ENCODE measurements at regions not wholly inside any gene's neighbourhood (a gene's known extent, or its start where the extent isn't known, plus 50 kb on each side); places are given as distances from the start of the nearest gene placed in this dataset.

DNA sequence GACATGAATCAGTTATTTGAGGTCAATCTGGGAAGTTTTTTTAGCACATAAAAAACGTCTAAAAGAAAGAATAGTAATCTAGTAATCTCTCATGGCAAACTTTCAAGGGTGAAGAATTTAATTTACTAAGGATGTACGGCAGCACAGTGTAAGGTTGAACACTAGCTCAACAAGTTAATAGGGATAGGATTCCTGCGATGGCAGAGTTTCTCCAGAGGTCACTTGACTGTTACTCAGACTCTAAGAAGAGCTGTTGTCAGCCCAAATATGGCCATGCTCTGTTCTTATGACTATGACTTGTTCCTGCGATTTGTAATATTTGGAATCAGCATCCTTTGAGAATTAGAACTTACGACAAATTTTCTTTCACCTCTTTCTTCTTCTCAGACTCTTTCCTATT lies 553.3 kb upstream of the TNP1 start:
- TF ChIP-seq, protein P1, sequence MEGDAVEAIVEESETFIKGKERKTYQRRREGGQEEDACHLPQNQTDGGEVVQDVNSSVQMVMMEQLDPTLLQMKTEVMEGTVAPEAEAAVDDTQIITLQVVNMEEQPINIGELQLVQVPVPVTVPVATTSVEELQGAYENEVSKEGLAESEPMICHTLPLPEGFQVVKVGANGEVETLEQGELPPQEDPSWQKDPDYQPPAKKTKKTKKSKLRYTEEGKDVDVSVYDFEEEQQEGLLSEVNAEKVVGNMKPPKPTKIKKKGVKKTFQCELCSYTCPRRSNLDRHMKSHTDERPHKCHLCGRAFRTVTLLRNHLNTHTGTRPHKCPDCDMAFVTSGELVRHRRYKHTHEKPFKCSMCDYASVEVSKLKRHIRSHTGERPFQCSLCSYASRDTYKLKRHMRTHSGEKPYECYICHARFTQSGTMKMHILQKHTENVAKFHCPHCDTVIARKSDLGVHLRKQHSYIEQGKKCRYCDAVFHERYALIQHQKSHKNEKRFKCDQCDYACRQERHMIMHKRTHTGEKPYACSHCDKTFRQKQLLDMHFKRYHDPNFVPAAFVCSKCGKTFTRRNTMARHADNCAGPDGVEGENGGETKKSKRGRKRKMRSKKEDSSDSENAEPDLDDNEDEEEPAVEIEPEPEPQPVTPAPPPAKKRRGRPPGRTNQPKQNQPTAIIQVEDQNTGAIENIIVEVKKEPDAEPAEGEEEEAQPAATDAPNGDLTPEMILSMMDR (conservative IDR thresholded peaks at IDR 0.05 in 1 of 2, IDR thresholded peaks at IDR 0.05 in 1 of 2; ENCODE audit: extremely low read depth in 1 of 2, insufficient read depth in 1 of 2, low read depth in 1 of 2, low read length in 2 of 2) = no peak
- no peak for TF ChIP-seq EZH2 (IDR thresholded peaks at IDR 0.05; ENCODE audit: borderline replicate concordance, low read length)
